Neural progenitor cell (in vitro differentiated cells): ENCODE measurements at regions not wholly inside any gene's neighbourhood (a gene's known extent, or its start where the extent isn't known, plus 50 kb on each side); places are given as distances from the start of the nearest gene placed in this dataset.

ENCODE experiments used
- EZH2 ChIP-seq: fragments of 200-600 bp; sonication (generic); IDR thresholded peaks from 2 replicates; pipeline ENCODE4 v1.6.1; 2017; ENCODE audit warnings: antibody characterized with exemption, mild to moderate bottlenecking, moderate library complexity
- TF ChIP-seq, protein P1 (sequence below): fragments of 200-600 bp; sonication (generic); IDR thresholded peaks from 2 replicates; pipeline ENCODE4 v1.5.1; 2017; ENCODE audit warnings: antibody characterized with exemption, mild to moderate bottlenecking

DNA sequence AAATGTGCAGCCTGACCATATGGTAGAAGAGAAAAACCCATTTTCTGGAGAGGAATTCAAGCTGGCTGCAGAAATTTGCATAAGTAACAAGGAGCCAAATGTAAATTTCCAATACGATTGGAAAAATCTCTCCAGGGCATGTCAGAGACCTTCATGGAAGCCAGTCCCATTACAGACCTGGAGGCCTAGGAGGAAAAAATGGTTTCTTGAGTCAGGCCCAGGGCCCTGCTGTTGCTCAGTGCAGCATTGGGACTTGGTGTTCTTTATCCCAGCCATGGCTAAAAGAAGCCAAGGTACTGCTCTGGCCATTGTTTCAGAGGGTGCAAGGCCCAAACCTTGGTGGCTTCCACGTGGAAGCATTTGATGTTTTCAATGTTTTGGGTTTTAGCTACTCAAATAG lies 70.6 kb downstream of the MAGEC2 start:
- TF ChIP-seq EZH2 = no peak
- TF ChIP-seq, protein P1, sequence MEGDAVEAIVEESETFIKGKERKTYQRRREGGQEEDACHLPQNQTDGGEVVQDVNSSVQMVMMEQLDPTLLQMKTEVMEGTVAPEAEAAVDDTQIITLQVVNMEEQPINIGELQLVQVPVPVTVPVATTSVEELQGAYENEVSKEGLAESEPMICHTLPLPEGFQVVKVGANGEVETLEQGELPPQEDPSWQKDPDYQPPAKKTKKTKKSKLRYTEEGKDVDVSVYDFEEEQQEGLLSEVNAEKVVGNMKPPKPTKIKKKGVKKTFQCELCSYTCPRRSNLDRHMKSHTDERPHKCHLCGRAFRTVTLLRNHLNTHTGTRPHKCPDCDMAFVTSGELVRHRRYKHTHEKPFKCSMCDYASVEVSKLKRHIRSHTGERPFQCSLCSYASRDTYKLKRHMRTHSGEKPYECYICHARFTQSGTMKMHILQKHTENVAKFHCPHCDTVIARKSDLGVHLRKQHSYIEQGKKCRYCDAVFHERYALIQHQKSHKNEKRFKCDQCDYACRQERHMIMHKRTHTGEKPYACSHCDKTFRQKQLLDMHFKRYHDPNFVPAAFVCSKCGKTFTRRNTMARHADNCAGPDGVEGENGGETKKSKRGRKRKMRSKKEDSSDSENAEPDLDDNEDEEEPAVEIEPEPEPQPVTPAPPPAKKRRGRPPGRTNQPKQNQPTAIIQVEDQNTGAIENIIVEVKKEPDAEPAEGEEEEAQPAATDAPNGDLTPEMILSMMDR = no peak
